Activated naive CD8-positive, alpha-beta T cell (primary cell): ENCODE measurements at regions not wholly inside any gene's neighbourhood (a gene's known extent, or its start where the extent isn't known, plus 50 kb on each side); places are given as distances from the start of the nearest gene placed in this dataset.
"Not testable (repeated sequence)": the region's sequence is repeated elsewhere in the genome, so short reads cannot be mapped to it uniquely, and the experiment has no call there.

Experiments used
- H3K27ac Mint-ChIP-seq: one replicate; pipeline ENCODE4 v1.8.0; 2021; ENCODE audit warnings: mixed read lengths
- H3K27me3 Mint-ChIP-seq: one replicate; pipeline ENCODE4 v1.8.0; 2021; ENCODE audit warnings: mixed read lengths
- H3K36me3 Mint-ChIP-seq: one replicate; pipeline ENCODE4 v1.8.0; 2021; ENCODE audit warnings: mixed read lengths
- H3K4me1 Mint-ChIP-seq: one replicate; pipeline ENCODE4 v1.8.0; 2021; ENCODE audit warnings: low read depth, mixed read lengths
- H3K4me3 Mint-ChIP-seq: one replicate; pipeline ENCODE4 v1.8.0; 2021; ENCODE audit warnings: mild to moderate bottlenecking, mixed read lengths
- H3K9me3 Mint-ChIP-seq: one replicate; pipeline ENCODE4 v1.8.0; 2021; ENCODE audit warnings: low read depth, mixed read lengths

DNA sequence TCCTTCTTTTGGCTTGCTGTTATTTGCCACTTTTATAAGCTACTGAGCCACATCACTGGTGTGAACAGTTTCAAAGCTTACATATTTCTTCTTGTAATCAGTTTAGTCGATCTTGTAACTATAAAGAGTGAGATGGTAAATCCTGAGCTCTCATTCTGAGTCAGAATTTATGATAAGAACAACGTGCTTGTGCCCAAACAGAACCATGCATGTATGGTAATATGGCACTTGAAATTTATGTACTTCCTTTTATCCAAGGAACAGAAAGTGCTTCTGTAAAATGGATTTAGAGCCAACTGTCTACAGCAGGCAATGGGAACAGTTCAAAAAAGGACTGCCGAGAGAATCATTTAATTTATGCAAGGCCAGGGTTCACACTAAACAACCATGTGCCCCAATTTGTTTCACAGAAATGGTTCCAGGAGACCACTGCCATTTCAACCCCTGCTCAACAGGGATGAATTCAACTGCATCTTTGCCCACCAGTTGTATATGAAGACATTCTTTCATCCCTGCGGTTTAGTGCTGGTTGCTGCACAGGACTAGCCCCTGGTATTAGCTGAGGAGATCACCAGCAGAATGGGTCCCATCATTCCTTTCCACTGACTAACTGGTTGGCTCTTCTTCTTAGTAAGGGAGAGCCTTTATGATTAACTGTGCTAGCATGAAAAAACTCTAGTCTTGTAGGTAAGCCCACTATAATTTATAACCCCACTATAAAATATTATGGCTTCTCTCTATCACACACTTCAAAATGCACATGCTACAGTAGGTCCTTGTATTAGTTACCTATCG is 162.9 kb upstream of the PGRMC2 start:
- no peak overlapping the region for H3K27ac Mint-ChIP-seq
- H3K36me3 Mint-ChIP-seq = peaks cover 3% of the 10 kb centered on the region
- H3K9me3 Mint-ChIP-seq = no peaks in the 10 kb centered on the region
- H3K4me1 Mint-ChIP-seq = peaks cover 7% of the 10 kb centered on the region
- H3K4me3 Mint-ChIP-seq = no peak overlapping the region
- H3K27me3 Mint-ChIP-seq = no peaks in the 10 kb centered on the region

DNA sequence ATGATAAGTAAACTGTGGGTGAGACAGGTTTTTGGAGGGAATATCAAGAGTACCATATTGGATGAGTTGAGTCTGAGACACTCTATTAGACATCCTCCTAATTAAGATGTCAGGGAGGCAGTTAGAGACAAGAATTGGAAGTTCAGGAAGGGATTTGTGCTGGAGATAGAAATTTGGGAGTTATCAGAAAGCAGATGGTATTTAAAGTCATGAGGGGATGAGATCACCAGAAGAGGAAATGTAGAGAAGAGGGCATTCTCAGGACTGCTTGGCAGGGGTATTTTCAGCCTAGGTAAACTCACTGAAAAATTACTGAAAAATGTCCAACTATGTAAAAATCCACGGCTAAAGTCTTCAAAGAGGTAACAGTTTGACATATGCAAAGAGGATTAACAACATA is 161.6 kb upstream of the PGRMC2 start:
- Mint-ChIP-seq H3K9me3 (peaks cover 4% of the 10 kb centered on the region), H3K36me3 (peaks cover 12% of the 10 kb centered on the region), H3K4me3 (no peak overlapping the region), H3K27ac (no peak overlapping the region), H3K4me1 (peaks cover 3% of the 10 kb centered on the region), H3K27me3 (no peaks in the 10 kb centered on the region)

DNA sequence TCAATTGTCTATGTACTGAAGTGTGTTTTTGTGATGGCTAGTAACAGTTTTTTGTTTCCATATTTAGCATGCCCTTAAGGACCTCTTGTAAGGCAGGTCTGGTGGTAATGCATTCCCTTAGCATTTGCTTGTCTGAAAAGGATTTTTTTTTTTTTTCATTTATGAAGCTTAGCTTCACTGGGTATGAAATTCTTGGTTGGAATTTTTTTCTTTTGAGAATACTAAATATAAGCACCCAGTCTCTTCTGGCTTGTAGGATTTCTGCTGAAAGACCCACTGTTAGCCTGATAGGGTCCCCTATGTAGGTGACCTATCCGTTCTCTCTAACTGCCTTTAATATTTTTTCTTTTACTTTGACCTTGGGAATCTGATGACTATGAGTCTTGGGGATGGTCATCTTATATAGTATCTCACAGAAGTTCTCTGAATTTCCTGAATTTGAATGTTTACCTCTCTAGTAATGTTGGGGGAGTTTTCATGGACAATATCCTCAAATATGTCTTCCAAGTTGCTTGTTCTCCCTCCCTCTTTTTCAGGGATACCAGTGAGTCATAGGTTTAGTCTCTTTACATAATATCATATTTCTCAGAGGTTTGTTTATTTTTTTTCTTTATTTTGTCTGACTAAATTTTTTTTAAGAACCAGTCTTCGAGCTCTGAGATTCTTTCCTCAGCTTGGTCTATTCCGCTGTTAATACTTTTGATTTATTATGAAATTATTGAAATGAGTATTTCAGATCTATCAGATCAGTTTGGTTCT is 157.1 kb upstream of the PGRMC2 start:
- Mint-ChIP-seq H3K27ac (no peak overlapping the region), H3K4me3 (no peak overlapping the region), H3K4me1 (no peaks in the 10 kb centered on the region), H3K9me3 (peaks cover 20% of the 10 kb centered on the region), H3K27me3 (no peaks in the 10 kb centered on the region), H3K36me3 (peaks cover 39% of the 10 kb centered on the region)

DNA sequence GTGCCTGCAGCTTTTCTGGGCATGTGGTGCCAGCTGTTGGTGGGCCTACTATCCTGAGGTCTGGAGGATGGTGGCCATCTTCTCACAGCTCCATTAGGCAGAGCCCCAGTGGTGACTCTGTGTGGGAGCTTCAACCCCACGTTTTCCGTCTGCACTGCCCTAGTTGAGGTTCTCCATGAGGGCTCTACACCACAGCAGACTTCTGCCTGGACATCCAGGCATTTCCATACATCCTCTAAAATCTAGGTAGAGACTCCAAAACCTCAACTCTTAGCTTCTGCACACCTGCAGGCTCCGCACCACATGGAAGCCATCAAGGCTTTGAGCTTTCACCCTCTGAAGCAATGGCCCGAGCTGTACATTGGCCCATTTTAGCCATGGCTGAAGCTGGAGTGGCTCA is 153.3 kb upstream of the PGRMC2 start:
- Mint-ChIP-seq H3K36me3 (peaks cover 51% of the 10 kb centered on the region), H3K4me3 (no peak overlapping the region), H3K27me3 (no peaks in the 10 kb centered on the region), H3K27ac (no peak overlapping the region), H3K9me3 (peaks cover 20% of the 10 kb centered on the region), H3K4me1 (no peaks in the 10 kb centered on the region)

DNA sequence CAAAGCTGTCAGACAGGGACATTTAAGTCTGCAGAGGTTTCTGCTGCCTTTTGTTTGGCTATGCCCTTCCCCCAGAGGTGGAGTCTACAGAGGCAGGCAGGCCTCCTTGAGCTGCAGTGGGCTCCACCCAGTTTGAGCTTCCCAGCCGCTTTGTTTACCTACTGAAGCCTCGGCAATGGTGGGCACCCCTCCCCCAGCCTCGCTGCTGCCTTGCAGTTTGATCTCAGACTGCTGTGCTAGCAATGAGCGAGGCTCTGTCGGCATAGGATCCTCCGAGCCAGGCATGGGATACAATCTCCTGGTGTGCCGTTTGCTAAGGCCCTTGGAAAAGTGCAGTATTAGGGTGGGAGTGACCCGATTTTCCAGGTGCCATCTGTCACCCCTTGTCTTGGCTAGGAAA is 149.4 kb upstream of the PGRMC2 start:
- not testable (repeated sequence) for H3K27me3 Mint-ChIP-seq, H3K4me3 Mint-ChIP-seq, H3K4me1 Mint-ChIP-seq, H3K27ac Mint-ChIP-seq, H3K9me3 Mint-ChIP-seq
- H3K36me3 Mint-ChIP-seq = peaks cover 28% of the 10 kb centered on the region

DNA sequence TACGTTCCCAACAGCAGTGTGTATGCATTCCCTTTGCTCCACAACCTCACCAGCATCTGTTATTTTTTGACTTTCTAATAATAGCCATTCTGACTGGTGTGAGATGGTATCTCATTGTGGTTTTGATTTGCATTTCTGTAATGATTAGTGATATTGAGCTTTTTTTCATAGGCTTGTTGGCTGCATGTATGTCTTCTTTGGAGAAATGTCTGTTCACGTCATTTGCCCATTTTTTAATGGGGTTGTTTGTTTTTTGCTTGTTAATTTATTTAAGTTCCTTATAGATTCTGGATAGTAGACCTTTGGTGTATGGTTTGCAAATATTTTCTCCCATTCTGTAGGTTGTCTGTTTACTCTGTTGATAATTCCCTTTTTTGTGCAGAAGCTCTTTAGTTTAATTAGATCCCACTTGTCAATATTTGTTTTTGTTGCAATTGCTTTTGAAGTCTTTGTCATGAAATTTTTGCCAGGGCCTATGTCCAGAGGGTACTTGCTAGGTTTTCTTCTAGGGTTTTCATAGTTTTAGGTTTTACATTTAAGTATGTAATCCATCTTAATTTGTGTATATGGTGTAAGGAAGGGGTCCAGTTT is 141.5 kb upstream of the PGRMC2 start:
- H3K4me3 Mint-ChIP-seq = not testable (repeated sequence)
- H3K36me3 Mint-ChIP-seq = peaks cover 16% of the 10 kb centered on the region

DNA sequence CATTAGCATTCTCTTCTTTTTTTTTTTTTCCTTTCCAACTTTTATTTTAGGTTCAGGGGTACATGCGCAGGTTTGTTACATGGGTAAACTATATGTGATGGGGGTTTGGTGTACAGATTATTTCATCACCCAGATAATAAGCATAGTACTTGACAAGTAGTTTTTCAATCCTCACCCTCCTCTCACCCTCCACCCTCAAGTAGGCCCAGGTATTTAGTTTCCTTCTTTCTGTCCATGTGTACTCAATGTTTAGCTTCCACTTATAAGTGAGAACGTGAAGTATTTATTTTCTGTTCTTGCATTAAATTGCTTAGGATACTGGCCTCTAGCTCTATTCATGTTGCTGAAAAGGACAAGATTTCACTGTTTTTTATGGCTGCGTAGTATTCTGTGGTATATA is 140.8 kb upstream of the PGRMC2 start:
- H3K4me3 Mint-ChIP-seq = no peak overlapping the region
- peaks cover 14% of the 10 kb centered on the region for H3K36me3 Mint-ChIP-seq
- H3K27me3 Mint-ChIP-seq = no peaks in the 10 kb centered on the region
- H3K9me3 Mint-ChIP-seq = peaks cover 4% of the 10 kb centered on the region
- H3K4me1 Mint-ChIP-seq = no peaks in the 10 kb centered on the region
- no peak overlapping the region for H3K27ac Mint-ChIP-seq

More for the DNA sequence above, 141.5 kb upstream of the PGRMC2 start:
- H3K4me1 Mint-ChIP-seq, H3K27me3 Mint-ChIP-seq, H3K27ac Mint-ChIP-seq, H3K9me3 Mint-ChIP-seq: not testable (repeated sequence)

DNA sequence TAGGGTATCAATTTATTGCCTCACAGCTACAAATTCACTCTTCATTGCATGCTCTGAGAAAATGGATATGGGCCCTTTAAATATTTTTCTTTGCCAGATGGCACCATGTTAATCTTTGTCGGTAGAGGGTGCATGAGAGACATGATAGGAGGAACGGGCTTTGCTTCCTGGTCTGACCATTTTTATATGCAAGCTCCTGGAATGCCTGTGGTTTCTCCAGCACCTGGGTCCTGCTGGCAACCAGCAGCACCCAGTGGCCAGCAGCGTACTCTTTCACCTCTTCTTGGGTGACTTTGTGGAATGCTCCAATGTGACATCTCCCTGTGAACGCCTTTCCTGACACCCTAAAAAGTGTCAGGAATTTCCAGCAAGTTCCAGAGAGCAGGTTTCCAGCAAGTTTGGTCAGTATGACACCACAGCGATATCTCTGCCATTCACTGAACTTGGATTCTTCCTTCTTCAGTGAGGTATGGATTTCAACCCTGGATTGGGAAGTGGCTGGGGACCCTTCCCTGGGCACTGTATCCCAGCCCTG is 140.3 kb upstream of the PGRMC2 start:
- Mint-ChIP-seq H3K4me1 (no peaks in the 10 kb centered on the region), H3K27ac (no peak overlapping the region), H3K4me3 (no peak overlapping the region), H3K36me3 (peaks cover 14% of the 10 kb centered on the region), H3K9me3 (peaks cover 4% of the 10 kb centered on the region), H3K27me3 (no peaks in the 10 kb centered on the region)

DNA sequence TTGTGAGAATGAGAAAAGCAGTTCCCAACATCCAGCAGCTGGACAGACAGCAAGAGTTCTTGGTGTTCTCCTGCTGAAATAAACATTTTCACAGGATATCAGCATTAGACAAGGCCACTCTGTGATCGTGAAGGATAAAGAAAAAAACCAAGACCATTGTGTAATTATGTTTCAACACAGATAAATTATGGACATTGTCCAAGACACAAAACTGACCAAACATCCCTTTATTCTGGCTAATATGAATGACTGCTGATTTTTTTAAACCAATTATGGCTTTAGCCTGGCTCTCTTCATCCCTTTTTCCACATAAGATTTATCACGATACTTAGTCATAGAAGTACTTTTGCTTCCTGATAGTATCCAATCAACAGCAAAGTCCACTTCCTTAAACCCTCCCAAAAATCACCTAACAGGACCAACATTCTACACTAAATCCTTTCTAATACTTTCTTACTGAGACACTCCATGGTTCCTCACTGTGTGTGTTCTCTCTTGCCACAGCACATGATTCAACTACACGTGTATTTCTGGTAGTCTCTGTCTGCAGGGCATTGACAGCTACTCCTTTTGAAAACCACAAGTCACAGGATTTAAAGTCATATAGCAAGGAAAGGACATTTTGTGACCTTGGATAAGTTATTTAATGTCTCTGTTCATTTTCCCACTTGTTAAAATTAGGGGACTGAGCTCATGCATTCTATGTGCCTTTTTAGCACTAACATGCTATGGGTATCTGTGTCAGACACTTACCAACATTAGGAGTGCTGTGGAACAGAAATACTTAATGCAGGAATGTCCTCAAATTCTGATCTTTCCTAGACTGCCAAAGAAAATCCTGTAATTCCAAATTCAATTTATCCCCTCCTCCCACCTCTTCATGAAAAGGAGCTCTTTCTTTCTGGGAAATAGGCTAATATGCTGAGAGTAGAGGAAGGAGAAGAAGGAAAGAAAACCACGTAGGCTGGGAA is 137.2 kb upstream of the PGRMC2 start:
- no peaks in the 10 kb centered on the region for H3K27me3 Mint-ChIP-seq
- H3K36me3 Mint-ChIP-seq = peaks cover 9% of the 10 kb centered on the region

DNA sequence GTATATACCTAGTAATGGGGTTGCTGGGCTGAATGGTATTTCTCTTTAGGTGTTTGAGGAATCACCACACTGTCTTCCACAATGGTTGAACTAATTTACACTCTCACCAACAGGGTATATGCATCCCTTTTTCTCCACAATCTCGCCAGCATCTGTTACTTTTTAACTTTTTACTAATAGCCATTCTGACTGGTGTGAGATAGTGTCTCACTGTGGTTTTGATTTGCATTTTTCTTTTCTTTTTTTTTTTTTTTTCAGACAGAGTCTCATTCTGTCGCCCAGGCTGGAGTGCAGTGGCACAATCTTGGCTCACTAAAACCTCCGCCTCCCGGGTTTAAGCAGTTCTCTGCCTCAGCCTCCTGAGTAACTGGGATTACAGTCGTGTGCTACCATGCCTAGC is 134.7 kb upstream of the PGRMC2 start:
- not testable (repeated sequence) for H3K4me3 Mint-ChIP-seq, H3K4me1 Mint-ChIP-seq, H3K36me3 Mint-ChIP-seq, H3K27me3 Mint-ChIP-seq, H3K27ac Mint-ChIP-seq, H3K9me3 Mint-ChIP-seq

More for the DNA sequence above, 137.2 kb upstream of the PGRMC2 start:
- H3K4me3 Mint-ChIP-seq = no peak overlapping the region
- no peaks in the 10 kb centered on the region for H3K4me1 Mint-ChIP-seq
- H3K27ac Mint-ChIP-seq = no peak overlapping the region
- no peaks in the 10 kb centered on the region for H3K9me3 Mint-ChIP-seq

DNA sequence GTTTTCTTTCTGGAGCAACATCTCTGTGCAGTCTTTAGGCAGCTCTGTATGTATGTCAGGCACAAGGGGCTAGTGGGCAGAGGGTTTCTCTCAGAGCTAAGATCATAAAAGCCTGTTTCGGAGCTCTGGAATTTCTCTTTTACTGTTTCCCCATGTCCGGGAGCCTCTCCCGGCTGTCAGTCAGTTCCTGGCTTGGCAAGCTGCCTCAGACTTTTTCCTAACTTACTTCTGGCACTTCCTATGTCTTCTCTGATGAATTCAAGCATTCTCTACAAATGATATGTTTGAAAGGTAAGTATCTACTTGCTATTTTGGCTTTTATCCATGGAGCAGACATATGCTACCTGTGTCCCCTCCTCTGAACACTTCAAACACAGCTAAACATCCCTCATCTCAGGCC is 129.3 kb upstream of the PGRMC2 start:
- Mint-ChIP-seq H3K27ac (no peak overlapping the region), H3K36me3 (peaks cover 6% of the 10 kb centered on the region), H3K4me3 (no peak overlapping the region), H3K27me3 (no peaks in the 10 kb centered on the region), H3K4me1 (no peaks in the 10 kb centered on the region), H3K9me3 (no peaks in the 10 kb centered on the region)

DNA sequence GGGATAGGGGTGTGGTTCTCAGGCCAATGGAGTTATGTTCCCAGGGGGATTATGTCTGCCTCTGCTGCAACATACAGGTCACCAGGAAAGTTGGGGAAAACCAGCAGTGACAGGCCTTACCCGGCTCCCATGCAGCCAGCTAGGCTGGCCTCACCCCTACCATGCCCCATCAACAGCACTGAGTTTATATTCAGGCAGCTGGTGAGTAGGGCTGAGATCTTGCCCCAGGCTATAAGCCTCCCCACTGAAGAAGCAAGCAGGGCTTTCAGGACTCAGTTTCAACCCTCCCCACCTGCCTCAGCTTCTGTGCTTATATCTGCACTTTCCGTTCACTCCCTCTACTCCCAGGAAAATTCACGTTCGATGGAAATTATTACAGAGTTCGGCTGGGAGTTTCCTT is 122.4 kb upstream of the PGRMC2 start:
- Mint-ChIP-seq H3K4me3 (no peak overlapping the region), H3K9me3 (no peaks in the 10 kb centered on the region), H3K36me3 (peaks cover 25% of the 10 kb centered on the region), H3K27ac (no peak overlapping the region), H3K27me3 (no peaks in the 10 kb centered on the region), H3K4me1 (peaks cover 7% of the 10 kb centered on the region)

DNA sequence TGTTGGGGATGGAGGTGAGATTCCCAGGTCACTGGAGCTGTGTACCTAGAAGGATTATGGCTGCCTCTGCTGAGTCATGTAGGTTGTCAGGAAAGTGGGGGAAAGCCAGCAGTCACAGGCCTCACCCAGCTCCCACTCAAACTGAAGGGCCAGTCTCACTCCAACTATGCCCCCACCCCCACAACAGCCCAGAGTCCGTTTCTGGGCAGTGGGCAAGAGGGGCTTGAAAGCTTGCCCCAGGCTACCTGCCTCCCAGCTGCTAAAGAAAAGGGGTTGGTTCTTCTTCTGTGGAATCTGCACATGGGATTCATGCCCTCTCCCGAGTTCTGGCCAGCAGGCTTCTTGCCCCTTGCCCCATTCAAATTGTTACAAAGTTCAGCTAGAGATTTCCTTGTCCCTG is 116.0 kb upstream of the PGRMC2 start:
- H3K9me3 Mint-ChIP-seq = peaks cover 13% of the 10 kb centered on the region

DNA sequence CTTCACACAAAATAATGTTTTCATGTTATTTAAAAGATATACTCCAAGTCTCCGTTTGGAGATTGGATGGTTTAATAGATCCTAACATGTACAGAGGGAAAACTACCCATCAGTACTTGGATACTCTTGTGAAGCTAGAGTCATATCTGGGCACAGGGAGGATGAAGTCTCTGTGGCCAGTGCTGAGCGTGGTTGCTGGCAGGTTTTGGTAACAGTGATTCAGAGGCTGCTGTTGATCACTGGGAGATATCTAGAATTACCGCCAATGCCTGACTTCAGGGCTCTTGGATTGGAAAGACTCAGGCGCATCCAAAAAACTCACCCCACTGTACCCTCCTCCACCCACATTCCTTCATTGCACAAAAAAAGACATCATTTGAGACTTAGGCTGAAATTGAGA is 107.2 kb upstream of the PGRMC2 start:
- no peaks in the 10 kb centered on the region for H3K4me1 Mint-ChIP-seq
- H3K27ac Mint-ChIP-seq = no peak overlapping the region
- peaks cover 4% of the 10 kb centered on the region for H3K36me3 Mint-ChIP-seq
- H3K27me3 Mint-ChIP-seq = no peaks in the 10 kb centered on the region
- no peaks in the 10 kb centered on the region for H3K9me3 Mint-ChIP-seq
- no peak overlapping the region for H3K4me3 Mint-ChIP-seq

More for the DNA sequence above, 116.0 kb upstream of the PGRMC2 start:
- H3K4me3 Mint-ChIP-seq = no peak overlapping the region
- peaks cover 42% of the 10 kb centered on the region for H3K36me3 Mint-ChIP-seq
- peaks cover 1% of the 10 kb centered on the region for H3K4me1 Mint-ChIP-seq
- no peaks in the 10 kb centered on the region for H3K27me3 Mint-ChIP-seq
- no peak overlapping the region for H3K27ac Mint-ChIP-seq
